T47D (cell line): ENCODE measurements at regions not wholly inside any gene's neighbourhood (a gene's known extent, or its start where the extent isn't known, plus 50 kb on each side); places are given as distances from the start of the nearest gene placed in this dataset.
"Not testable (repeated sequence)": the region's sequence is repeated elsewhere in the genome, so short reads cannot be mapped to it uniquely, and the experiment has no call there.

Source experiments
- DNase-seq, 2 experiments: peaks; one replicate each; pipeline versions ENCODE4 v3.0.0 to v3.0.0-alpha.2; 2011 to 2012; ENCODE audit warnings: low read depth in 1 of 2, low spot score in 1 of 2
- JUND ChIP-seq: IDR thresholded peaks from 2 replicates; pipeline ENCODE4 v1.6.1; 2012; ENCODE audit warnings: low read depth
- in situ Hi-C: cut with HindIII; loops from 2 replicates; pipeline ENCODE4 v1.10.0; 2016; ENCODE audit warnings: low sequenced_read_pairs, low pct_unique_long_range_greater_than_20kb

GRCh38 chr3:115272036-115272824, 125.1 kb upstream of the ZBTB20 start:
- no peak for TF ChIP-seq JUND
- no peak for DNase-seq
- in situ Hi-C loops = no loop called here

DNA sequence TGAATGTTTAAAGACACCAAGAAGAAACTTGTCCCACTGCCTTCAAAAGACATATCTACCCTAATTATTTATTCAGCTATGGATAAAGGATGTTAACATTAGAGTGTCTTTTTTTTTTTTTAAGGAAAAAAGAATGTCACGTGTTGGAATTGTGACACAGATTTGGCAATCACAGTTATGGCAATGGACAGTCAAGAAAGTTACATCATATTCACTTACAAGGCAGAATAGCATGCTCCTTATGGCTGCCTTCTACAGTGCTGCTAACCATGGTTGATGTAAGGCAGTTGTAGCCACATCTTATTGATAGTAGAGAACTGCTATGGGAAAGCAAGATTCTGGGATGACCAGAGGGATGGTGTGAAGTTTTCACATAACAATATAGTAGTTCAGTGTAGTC, 128.8 kb upstream of the ZBTB20 start:
- in situ Hi-C loops = no loop called here
- TF ChIP-seq JUND = no peak
- DNase-seq = no peak

DNA sequence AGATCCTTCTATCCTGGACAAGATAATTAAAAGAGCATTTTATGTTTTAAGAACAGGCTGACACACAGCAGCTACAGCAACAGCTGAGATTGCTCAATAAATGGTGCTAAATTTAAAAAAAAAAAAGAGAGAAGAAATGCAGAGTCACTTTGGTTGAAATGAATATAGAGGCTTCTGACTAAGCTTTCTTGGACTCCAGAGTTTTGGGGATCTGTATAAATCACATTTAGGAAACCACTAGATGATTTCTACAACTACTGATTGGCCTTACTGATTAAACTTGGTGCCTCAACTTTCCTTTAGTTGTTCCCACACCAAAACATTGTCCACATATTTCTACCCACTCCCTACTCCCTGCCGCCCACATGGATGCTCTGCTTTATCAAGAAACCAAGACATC, 132.9 kb upstream of the ZBTB20 start:
- no peak for TF ChIP-seq JUND
- DNase-seq = no peak
- in situ Hi-C loops = no loop called here

DNA sequence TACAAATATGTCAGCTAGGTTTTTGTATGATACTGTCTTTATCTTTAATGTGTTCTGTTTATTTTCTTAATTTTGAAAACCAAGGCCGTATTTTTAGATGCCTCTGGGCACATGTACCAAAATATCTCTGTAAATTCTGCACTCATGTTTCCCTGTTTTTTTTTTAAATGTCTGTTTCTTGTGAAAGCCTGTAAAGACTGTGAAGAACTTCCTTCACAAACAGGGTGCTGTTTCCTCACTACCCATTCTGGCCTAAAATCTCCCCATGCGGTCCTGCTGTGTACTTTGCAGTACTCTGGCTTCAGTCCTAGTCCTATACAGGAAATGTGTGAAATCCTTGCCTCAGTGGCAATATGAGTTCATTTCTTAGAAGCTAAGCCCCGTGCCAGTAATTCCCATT, 133.4 kb upstream of the ZBTB20 start:
- in situ Hi-C loops = no loop called here
- TF ChIP-seq JUND = no peak
- no peak for DNase-seq

GRCh38 chr3:115281697-115282675, 134.9 kb upstream of the ZBTB20 start:
- no peak for DNase-seq
- TF ChIP-seq JUND = no peak
- in situ Hi-C loops = no loop called here

- no peak for DNase-seq
- in situ Hi-C loops = no loop called here
- TF ChIP-seq JUND = no peak
Measured at GRCh38 chr3:115284980-115285379, 137.9 kb upstream of the ZBTB20 start.

DNA sequence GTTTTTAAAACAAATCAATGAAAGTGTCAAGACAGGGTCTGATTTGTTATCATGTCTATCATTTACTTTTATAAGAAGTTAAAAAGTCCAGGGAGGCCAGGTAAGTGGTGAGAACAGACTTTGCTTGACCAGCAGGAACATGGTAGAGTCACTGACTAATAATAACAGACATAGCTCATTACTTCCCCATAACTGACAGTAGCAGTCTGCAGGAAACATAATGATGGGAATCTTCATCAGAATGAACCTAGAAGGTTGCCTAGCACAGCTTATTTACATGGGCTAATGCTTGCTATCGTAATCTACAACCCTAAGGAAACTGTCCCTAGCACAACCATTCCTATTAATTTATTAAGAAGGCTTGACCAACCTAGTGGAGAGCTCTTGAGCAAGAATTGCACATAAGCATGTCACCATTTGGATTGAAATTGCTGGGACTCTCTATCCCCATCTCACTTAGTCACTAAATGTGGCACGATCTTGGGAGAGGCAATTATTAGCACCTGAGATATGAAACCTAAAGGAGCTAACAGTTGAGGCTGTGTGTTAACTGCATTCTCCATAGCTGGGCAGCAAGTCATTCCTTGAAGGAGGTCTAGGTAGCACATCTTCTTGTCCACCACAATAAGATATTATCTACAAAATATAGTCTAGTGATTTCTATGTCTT, 139.6 kb upstream of the ZBTB20 start:
- no peak for DNase-seq
- no peak for TF ChIP-seq JUND
- in situ Hi-C loops = no loop called here

- in situ Hi-C loops = no loop called here
- no peak for TF ChIP-seq JUND
- DNase-seq = no peak
Measured at GRCh38 chr3:115287198-115287597, 140.1 kb upstream of the ZBTB20 start.

GRCh38 chr3:115292131-115292530, 145.0 kb upstream of the ZBTB20 start:
- no peak for TF ChIP-seq JUND
- DNase-seq = no peak
- in situ Hi-C loops = no loop called here

- no peak for DNase-seq
- no peak for TF ChIP-seq JUND
- in situ Hi-C loops = no loop called here
Measured at GRCh38 chr3:115292677-115293165, 145.6 kb upstream of the ZBTB20 start.

- in situ Hi-C loops = no loop called here
- no peak for DNase-seq
- TF ChIP-seq JUND = no peak
Measured at GRCh38 chr3:115293321-115293720, 146.2 kb upstream of the ZBTB20 start.

GRCh38 chr3:115301364-115301860, 154.3 kb upstream of the ZBTB20 start:
- in situ Hi-C loops = no loop called here
- no peak for DNase-seq
- no peak for TF ChIP-seq JUND

- in situ Hi-C loops, DNase-seq: not testable (repeated sequence)
Measured at GRCh38 chr3:115317953-115318352, 170.9 kb upstream of the ZBTB20 start.
